ENCODE measurements at regions not wholly inside any gene's neighbourhood (a gene's known extent, or its start where the extent isn't known, plus 50 kb on each side); places are given as distances from the start of the nearest gene placed in this dataset.

- no peaks in the 10 kb centered on the region for H3K27me3 Mint-ChIP-seq (ENCODE audit: unreplicated experiment)
- no peak for TF ChIP-seq CTCF (IDR thresholded peaks at IDR 0.05)
- H3K27ac Mint-ChIP-seq (ENCODE audit: unreplicated experiment) = no peak overlapping the region
- H3K9me3 Mint-ChIP-seq (ENCODE audit: unreplicated experiment) = peaks cover 4% of the 10 kb centered on the region
- no peaks in the 10 kb centered on the region for H3K4me1 Mint-ChIP-seq (ENCODE audit: unreplicated experiment)
- H3K36me3 Mint-ChIP-seq (ENCODE audit: unreplicated experiment) = no peaks in the 10 kb centered on the region
- no peak overlapping the region for H3K4me3 Mint-ChIP-seq (ENCODE audit: unreplicated experiment)
- no peak for DNase-seq (ENCODE audit: extremely low spot score, unreplicated experiment)
These were observed 527.1 kb upstream of the DIPK2B start for GRCh38 chrX:45727761-45728160.

- Mint-ChIP-seq H3K4me3 (ENCODE audit: unreplicated experiment) (no peak overlapping the region), H3K27me3 (ENCODE audit: unreplicated experiment) (no peaks in the 10 kb centered on the region), H3K27ac (ENCODE audit: unreplicated experiment) (no peak overlapping the region), H3K4me1 (ENCODE audit: unreplicated experiment) (peaks cover 15% of the 10 kb centered on the region), H3K9me3 (ENCODE audit: unreplicated experiment) (peaks cover 9% of the 10 kb centered on the region), H3K36me3 (ENCODE audit: unreplicated experiment) (no peaks in the 10 kb centered on the region)
- DNase-seq (ENCODE audit: extremely low spot score, unreplicated experiment) = no peak
- no peak for TF ChIP-seq CTCF (IDR thresholded peaks at IDR 0.05)
These were observed 521.8 kb upstream of the DIPK2B start for GRCh38 chrX:45722471-45722870.

- DNase-seq (ENCODE audit: extremely low spot score, unreplicated experiment) = no peak
- Mint-ChIP-seq H3K36me3 (ENCODE audit: unreplicated experiment) (no peaks in the 10 kb centered on the region), H3K27ac (ENCODE audit: unreplicated experiment) (no peak overlapping the region), H3K4me1 (ENCODE audit: unreplicated experiment) (peaks cover 36% of the 10 kb centered on the region), H3K27me3 (ENCODE audit: unreplicated experiment) (no peaks in the 10 kb centered on the region), H3K9me3 (ENCODE audit: unreplicated experiment) (peaks cover 5% of the 10 kb centered on the region), H3K4me3 (ENCODE audit: unreplicated experiment) (no peak overlapping the region)
- no peak for TF ChIP-seq CTCF (IDR thresholded peaks at IDR 0.05)
These were observed 519.2 kb upstream of the DIPK2B start for GRCh38 chrX:45719751-45720501.

- Mint-ChIP-seq H3K27me3 (ENCODE audit: unreplicated experiment) (no peaks in the 10 kb centered on the region), H3K27ac (ENCODE audit: unreplicated experiment) (peak overlapping the region; percentile 9), H3K4me3 (ENCODE audit: unreplicated experiment) (no peak overlapping the region), H3K9me3 (ENCODE audit: unreplicated experiment) (peaks cover 5% of the 10 kb centered on the region), H3K36me3 (ENCODE audit: unreplicated experiment) (no peaks in the 10 kb centered on the region), H3K4me1 (ENCODE audit: unreplicated experiment) (peaks cover 41% of the 10 kb centered on the region)
- no peak for DNase-seq (ENCODE audit: extremely low spot score, unreplicated experiment)
- TF ChIP-seq CTCF (IDR thresholded peaks at IDR 0.05) = no peak
These were observed 518.0 kb upstream of the DIPK2B start for GRCh38 chrX:45718676-45719075.

GRCh38 chrX:45716750-45717149 is 516.1 kb upstream of the DIPK2B start:
- no peak for DNase-seq (ENCODE audit: extremely low spot score, unreplicated experiment)
- Mint-ChIP-seq H3K9me3 (ENCODE audit: unreplicated experiment) (peaks cover 5% of the 10 kb centered on the region), H3K36me3 (ENCODE audit: unreplicated experiment) (no peaks in the 10 kb centered on the region), H3K27me3 (ENCODE audit: unreplicated experiment) (no peaks in the 10 kb centered on the region), H3K4me3 (ENCODE audit: unreplicated experiment) (no peak overlapping the region), H3K4me1 (ENCODE audit: unreplicated experiment) (peaks cover 40% of the 10 kb centered on the region), H3K27ac (ENCODE audit: unreplicated experiment) (no peak overlapping the region)
- no peak for TF ChIP-seq CTCF (IDR thresholded peaks at IDR 0.05)
